ENCODE measurements at regions not wholly inside any gene's neighbourhood (a gene's known extent, or its start where the extent isn't known, plus 50 kb on each side); places are given as distances from the start of the nearest gene placed in this dataset.

GRCh38 chr15:39430389-39430788 is 150.5 kb upstream of the THBS1 start:
- Mint-ChIP-seq H3K4me1 (peaks cover 20% of the 10 kb centered on the region), H3K36me3 (ENCODE audit: low read depth) (no peaks in the 10 kb centered on the region), H3K27ac (no peak overlapping the region), H3K4me3 (no peak overlapping the region), H3K27me3 (peaks cover 47% of the 10 kb centered on the region)
- no peak for DNase-seq
- H3K9me3 ChIP-seq (ENCODE audit: control insufficient read depth, low read length, poor library complexity, severe bottlenecking) = no peaks in the 10 kb centered on the region
- ATAC-seq = no peak

GRCh38 chr15:39431376-39431775 is 149.5 kb upstream of the THBS1 start:
- no peak overlapping the region for H3K27ac Mint-ChIP-seq
- no peak for DNase-seq
- no peak for ATAC-seq

GRCh38 chr15:39432026-39432425 is 148.9 kb upstream of the THBS1 start:
- Mint-ChIP-seq H3K27ac (no peak overlapping the region), H3K4me1 (peaks cover 15% of the 10 kb centered on the region), H3K4me3 (no peak overlapping the region), H3K36me3 (ENCODE audit: low read depth) (no peaks in the 10 kb centered on the region), H3K27me3 (peaks cover 47% of the 10 kb centered on the region)
- no peaks in the 10 kb centered on the region for H3K9me3 ChIP-seq (ENCODE audit: control insufficient read depth, low read length, poor library complexity, severe bottlenecking)
- DNase-seq (no peak), ATAC-seq (no peak)

More at GRCh38 chr15:39431376-39431775, 149.5 kb upstream of the THBS1 start:
- no peaks in the 10 kb centered on the region for H3K36me3 Mint-ChIP-seq (ENCODE audit: low read depth)
- H3K27me3 Mint-ChIP-seq = peaks cover 47% of the 10 kb centered on the region
- no peaks in the 10 kb centered on the region for H3K9me3 ChIP-seq (ENCODE audit: control insufficient read depth, low read length, poor library complexity, severe bottlenecking)
- no peak overlapping the region for H3K4me3 Mint-ChIP-seq
- peaks cover 20% of the 10 kb centered on the region for H3K4me1 Mint-ChIP-seq

- no peak for ATAC-seq
- H3K9me3 ChIP-seq (ENCODE audit: control insufficient read depth, low read length, poor library complexity, severe bottlenecking) = no peaks in the 10 kb centered on the region
- DNase-seq = no peak
- Mint-ChIP-seq H3K4me1 (peaks cover 6% of the 10 kb centered on the region), H3K27ac (no peak overlapping the region), H3K4me3 (no peak overlapping the region), H3K36me3 (ENCODE audit: low read depth) (no peaks in the 10 kb centered on the region), H3K27me3 (peaks cover 52% of the 10 kb centered on the region)
These were observed 147.9 kb upstream of the THBS1 start for GRCh38 chr15:39432912-39433348.

GRCh38 chr15:39433376-39433775 is 147.5 kb upstream of the THBS1 start:
- Mint-ChIP-seq H3K27ac (no peak overlapping the region), H3K27me3 (peaks cover 54% of the 10 kb centered on the region), H3K4me1 (peaks cover 3% of the 10 kb centered on the region), H3K36me3 (ENCODE audit: low read depth) (no peaks in the 10 kb centered on the region), H3K4me3 (no peak overlapping the region)
- H3K9me3 ChIP-seq (ENCODE audit: control insufficient read depth, low read length, poor library complexity, severe bottlenecking) = no peaks in the 10 kb centered on the region
- DNase-seq (no peak), ATAC-seq (no peak)

- Mint-ChIP-seq H3K36me3 (ENCODE audit: low read depth) (peaks cover 2% of the 10 kb centered on the region), H3K27me3 (peaks cover 54% of the 10 kb centered on the region), H3K27ac (no peak overlapping the region), H3K4me3 (no peak overlapping the region), H3K4me1 (no peaks in the 10 kb centered on the region)
- ATAC-seq = no peak
- no peak for DNase-seq
- H3K9me3 ChIP-seq (ENCODE audit: control insufficient read depth, low read length, poor library complexity, severe bottlenecking) = no peaks in the 10 kb centered on the region
These were observed 146.7 kb upstream of the THBS1 start for GRCh38 chr15:39434163-39434562.

- Mint-ChIP-seq H3K4me3 (no peak overlapping the region), H3K36me3 (ENCODE audit: low read depth) (peaks cover 2% of the 10 kb centered on the region), H3K27ac (no peak overlapping the region), H3K27me3 (peaks cover 55% of the 10 kb centered on the region), H3K4me1 (no peaks in the 10 kb centered on the region)
- no peaks in the 10 kb centered on the region for H3K9me3 ChIP-seq (ENCODE audit: control insufficient read depth, low read length, poor library complexity, severe bottlenecking)
- DNase-seq (no peak), ATAC-seq (no peak)
These were observed 146.1 kb upstream of the THBS1 start for GRCh38 chr15:39434751-39435238.

- H3K9me3 ChIP-seq (ENCODE audit: control insufficient read depth, low read length, poor library complexity, severe bottlenecking) = no peaks in the 10 kb centered on the region
- H3K27me3 Mint-ChIP-seq = peaks cover 55% of the 10 kb centered on the region
- H3K27ac Mint-ChIP-seq = no peak overlapping the region
- H3K36me3 Mint-ChIP-seq (ENCODE audit: low read depth) = peaks cover 2% of the 10 kb centered on the region
- ATAC-seq = no peak
- no peak for DNase-seq
- no peaks in the 10 kb centered on the region for H3K4me1 Mint-ChIP-seq
- no peak overlapping the region for H3K4me3 Mint-ChIP-seq
These were observed 145.6 kb upstream of the THBS1 start for GRCh38 chr15:39435244-39435643.

GRCh38 chr15:39438260-39438659 is 142.6 kb upstream of the THBS1 start:
- H3K4me1 Mint-ChIP-seq = no peaks in the 10 kb centered on the region
- H3K4me3 Mint-ChIP-seq = no peak overlapping the region
- peaks cover 2% of the 10 kb centered on the region for H3K36me3 Mint-ChIP-seq (ENCODE audit: low read depth)
- no peak overlapping the region for H3K27ac Mint-ChIP-seq
- DNase-seq (no peak), ATAC-seq (no peak)
- peaks cover 52% of the 10 kb centered on the region for H3K27me3 Mint-ChIP-seq
- H3K9me3 ChIP-seq (ENCODE audit: control insufficient read depth, low read length, poor library complexity, severe bottlenecking) = no peaks in the 10 kb centered on the region

GRCh38 chr15:39438799-39439592 is 141.9 kb upstream of the THBS1 start:
- no peak overlapping the region for H3K27ac Mint-ChIP-seq
- H3K27me3 Mint-ChIP-seq = peaks cover 47% of the 10 kb centered on the region
- H3K4me3 Mint-ChIP-seq = no peak overlapping the region
- DNase-seq = no peak
- H3K36me3 Mint-ChIP-seq (ENCODE audit: low read depth) = peaks cover 2% of the 10 kb centered on the region
- ATAC-seq = no peak
- H3K4me1 Mint-ChIP-seq = no peaks in the 10 kb centered on the region
- H3K9me3 ChIP-seq (ENCODE audit: control insufficient read depth, low read length, poor library complexity, severe bottlenecking) = no peaks in the 10 kb centered on the region

GRCh38 chr15:39442898-39443297 is 138.0 kb upstream of the THBS1 start:
- H3K27me3 Mint-ChIP-seq = peaks cover 56% of the 10 kb centered on the region
- no peak for DNase-seq
- H3K4me3 Mint-ChIP-seq = no peak overlapping the region
- no peak for ATAC-seq
- H3K27ac Mint-ChIP-seq = no peak overlapping the region
- no peaks in the 10 kb centered on the region for H3K4me1 Mint-ChIP-seq
- H3K36me3 Mint-ChIP-seq (ENCODE audit: low read depth) = peaks cover 8% of the 10 kb centered on the region
- H3K9me3 ChIP-seq (ENCODE audit: control insufficient read depth, low read length, poor library complexity, severe bottlenecking) = no peaks in the 10 kb centered on the region

GRCh38 chr15:39443659-39444219 is 137.1 kb upstream of the THBS1 start:
- H3K36me3 Mint-ChIP-seq (ENCODE audit: low read depth) = peaks cover 6% of the 10 kb centered on the region
- H3K9me3 ChIP-seq (ENCODE audit: control insufficient read depth, low read length, poor library complexity, severe bottlenecking) = no peaks in the 10 kb centered on the region
- no peaks in the 10 kb centered on the region for H3K4me1 Mint-ChIP-seq
- no peak overlapping the region for H3K27ac Mint-ChIP-seq
- H3K27me3 Mint-ChIP-seq = peaks cover 56% of the 10 kb centered on the region
- ATAC-seq = no peak
- no peak overlapping the region for H3K4me3 Mint-ChIP-seq
- DNase-seq = no peak

GRCh38 chr15:39444735-39445470 is 136.0 kb upstream of the THBS1 start:
- ATAC-seq = no peak
- peaks cover 6% of the 10 kb centered on the region for H3K36me3 Mint-ChIP-seq (ENCODE audit: low read depth)
- H3K27me3 Mint-ChIP-seq = peaks cover 54% of the 10 kb centered on the region
- H3K4me1 Mint-ChIP-seq = no peaks in the 10 kb centered on the region
- H3K27ac Mint-ChIP-seq = no peak overlapping the region
- H3K9me3 ChIP-seq (ENCODE audit: control insufficient read depth, low read length, poor library complexity, severe bottlenecking) = no peaks in the 10 kb centered on the region
- H3K4me3 Mint-ChIP-seq = no peak overlapping the region
- no peak for DNase-seq
